ENCODE measurements at regions not wholly inside any gene's neighbourhood (a gene's known extent, or its start where the extent isn't known, plus 50 kb on each side); places are given as distances from the start of the nearest gene placed in this dataset.

GRCh38 chr10:10860455-10860976 is 157.2 kb upstream of the CELF2 start:
- TF ChIP-seq RAD21 (IDR thresholded peaks at IDR 0.05; ENCODE audit: low read depth) (no peak), YY1 (IDR thresholded peaks at IDR 0.05; ENCODE audit: low read depth) (no peak), NFIC (IDR thresholded peaks at IDR 0.05) (no peak), CREB1 (IDR thresholded peaks at IDR 0.05; ENCODE audit: low read depth) (no peak), TCF12 (IDR thresholded peaks at IDR 0.05; ENCODE audit: low read depth) (no peak), EP300 (IDR thresholded peaks at IDR 0.05; ENCODE audit: borderline replicate concordance) (no peak), EGR1 (IDR thresholded peaks at IDR 0.05) (no peak), CEBPB (IDR thresholded peaks at IDR 0.05) (no peak), ZBTB7A (IDR thresholded peaks at IDR 0.05; ENCODE audit: low read depth) (no peak), TEAD4 (IDR thresholded peaks at IDR 0.05) (no peak), USF1 (IDR thresholded peaks at IDR 0.05) (no peak), REST (IDR thresholded peaks at IDR 0.05; ENCODE audit: low read depth) (no peak), FOXM1 (IDR thresholded peaks at IDR 0.05; ENCODE audit: borderline replicate concordance, low read depth) (no peak)
- TF ChIP-seq, protein P1, sequence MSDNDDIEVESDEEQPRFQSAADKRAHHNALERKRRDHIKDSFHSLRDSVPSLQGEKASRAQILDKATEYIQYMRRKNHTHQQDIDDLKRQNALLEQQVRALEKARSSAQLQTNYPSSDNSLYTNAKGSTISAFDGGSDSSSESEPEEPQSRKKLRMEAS (IDR thresholded peaks at IDR 0.05), result no peak

DNA sequence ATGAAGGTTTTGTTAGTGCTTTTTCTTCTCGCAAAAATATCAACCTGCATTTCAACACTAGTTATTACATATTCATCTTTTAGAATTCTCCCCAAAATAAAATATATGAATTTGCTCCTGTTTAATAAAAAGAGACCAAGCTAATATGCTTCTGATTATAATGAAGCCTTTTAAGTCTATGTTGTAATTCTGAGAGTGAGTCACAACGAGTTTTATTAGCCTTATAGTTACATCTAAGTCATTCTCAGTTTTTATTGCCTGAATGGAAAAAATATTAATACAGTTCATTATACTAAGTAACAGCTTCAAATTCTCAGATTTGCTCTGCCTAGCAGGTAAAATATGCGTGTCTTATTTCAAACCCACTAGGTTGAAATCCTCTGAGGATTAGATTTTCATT is 152.4 kb upstream of the CELF2 start:
- TF ChIP-seq YY1 (IDR thresholded peaks at IDR 0.05; ENCODE audit: low read depth) (no peak), RAD21 (IDR thresholded peaks at IDR 0.05; ENCODE audit: low read depth) (no peak), EP300 (IDR thresholded peaks at IDR 0.05; ENCODE audit: borderline replicate concordance) (no peak), TEAD4 (IDR thresholded peaks at IDR 0.05) (no peak), CEBPB (IDR thresholded peaks at IDR 0.05) (no peak), USF1 (IDR thresholded peaks at IDR 0.05) (no peak), NFIC (IDR thresholded peaks at IDR 0.05) (no peak), TCF12 (IDR thresholded peaks at IDR 0.05; ENCODE audit: low read depth) (no peak), EGR1 (IDR thresholded peaks at IDR 0.05) (no peak), CREB1 (IDR thresholded peaks at IDR 0.05; ENCODE audit: low read depth) (no peak)

GRCh38 chr10:10865913-10866312 is 151.8 kb upstream of the CELF2 start:
- TF ChIP-seq TCF12 (IDR thresholded peaks at IDR 0.05; ENCODE audit: low read depth) (no peak), NFIC (IDR thresholded peaks at IDR 0.05) (no peak), USF1 (IDR thresholded peaks at IDR 0.05) (no peak), EP300 (IDR thresholded peaks at IDR 0.05; ENCODE audit: borderline replicate concordance) (no peak), REST (IDR thresholded peaks at IDR 0.05; ENCODE audit: low read depth) (no peak), CEBPB (IDR thresholded peaks at IDR 0.05) (no peak), ZBTB7A (IDR thresholded peaks at IDR 0.05; ENCODE audit: low read depth) (no peak), YY1 (IDR thresholded peaks at IDR 0.05; ENCODE audit: low read depth) (no peak), RAD21 (IDR thresholded peaks at IDR 0.05; ENCODE audit: low read depth) (no peak), FOXM1 (IDR thresholded peaks at IDR 0.05; ENCODE audit: borderline replicate concordance, low read depth) (no peak)
- TF ChIP-seq, protein P1 (IDR thresholded peaks at IDR 0.05), result no peak

DNA sequence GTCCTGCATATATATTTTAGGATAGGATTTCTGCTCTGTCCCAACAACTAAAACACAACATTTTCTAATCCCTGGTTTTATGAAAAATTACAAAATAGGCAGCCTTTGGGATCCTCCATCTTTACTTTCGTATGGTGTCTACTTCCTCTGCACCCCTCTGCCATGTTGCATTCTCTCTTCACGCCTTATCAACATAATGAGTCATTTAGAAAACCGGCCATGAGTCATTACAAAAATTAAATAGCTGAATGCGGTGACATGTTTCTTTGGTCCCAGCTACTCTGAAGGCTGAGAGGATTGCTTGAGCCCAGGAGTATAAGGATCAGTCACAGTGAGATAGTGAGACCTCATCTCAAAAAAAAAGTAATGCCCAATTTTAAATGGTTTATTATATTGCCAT is 148.1 kb upstream of the CELF2 start:
- TF ChIP-seq CREB1 (IDR thresholded peaks at IDR 0.05; ENCODE audit: low read depth) (no peak), EP300 (IDR thresholded peaks at IDR 0.05; ENCODE audit: borderline replicate concordance) (no peak), USF1 (IDR thresholded peaks at IDR 0.05) (no peak)
- TF ChIP-seq, protein P1 (IDR thresholded peaks at IDR 0.05), result no peak

- no peak for TF ChIP-seq FOXM1 (IDR thresholded peaks at IDR 0.05; ENCODE audit: borderline replicate concordance, low read depth)
- TF ChIP-seq CEBPB (IDR thresholded peaks at IDR 0.05), result no peak
- no peak for TF ChIP-seq EGR1 (IDR thresholded peaks at IDR 0.05)
- TF ChIP-seq YY1 (IDR thresholded peaks at IDR 0.05; ENCODE audit: low read depth), result no peak
- TF ChIP-seq USF1 (IDR thresholded peaks at IDR 0.05), result no peak
- no peak for TF ChIP-seq TEAD4 (IDR thresholded peaks at IDR 0.05)
- TF ChIP-seq EP300 (IDR thresholded peaks at IDR 0.05; ENCODE audit: borderline replicate concordance), result no peak
- no peak for TF ChIP-seq ZBTB7A (IDR thresholded peaks at IDR 0.05; ENCODE audit: low read depth)
- TF ChIP-seq, protein P1 (IDR thresholded peaks at IDR 0.05), result no peak
- TF ChIP-seq RAD21 (IDR thresholded peaks at IDR 0.05; ENCODE audit: low read depth), result no peak
- TF ChIP-seq REST (IDR thresholded peaks at IDR 0.05; ENCODE audit: low read depth), result no peak
Measured at GRCh38 chr10:10870523-10871241, 147.0 kb upstream of the CELF2 start.
